DOHH2 (cell line): ENCODE measurements at regions not wholly inside any gene's neighbourhood (a gene's known extent, or its start where the extent isn't known, plus 50 kb on each side); places are given as distances from the start of the nearest gene placed in this dataset.
"Not testable (repeated sequence)": the region's sequence is repeated elsewhere in the genome, so short reads cannot be mapped to it uniquely, and the experiment has no call there.

ENCODE experiments used
- H3F3A ChIP-seq: fragments of 200-600 bp; sonication (generic), shearing (Covaris generic); 2 replicates; pipeline ENCODE4 v1.6.0; 2016; ENCODE audit warnings: antibody characterized with exemption, mild to moderate bottlenecking; ENCODE audit not compliant: control insufficient read depth, insufficient read depth
- H3K27ac ChIP-seq: fragments of 200-600 bp; sonication (generic); 2 replicates; pipeline ENCODE4 v1.5.1; 2014; ENCODE audit warnings: low read depth, mild to moderate bottlenecking, low read length, moderate library complexity
- H3K27me3 ChIP-seq: fragments of 200-600 bp; sonication (generic); 2 replicates; pipeline ENCODE4 v1.6.1; 2014; ENCODE audit warnings: mild to moderate bottlenecking, low read length, mixed read lengths; ENCODE audit not compliant: control insufficient read depth
- H3K36me3 ChIP-seq: fragments of 200-600 bp; sonication (generic); 2 replicates; pipeline ENCODE4 v1.6.1; 2014; ENCODE audit warnings: mild to moderate bottlenecking, low read length, moderate library complexity, mixed read lengths; ENCODE audit not compliant: control insufficient read depth
- H3K4me1 ChIP-seq: fragments of 200-600 bp; sonication (generic); 2 replicates; pipeline ENCODE4 v1.6.1; 2014; ENCODE audit warnings: mild to moderate bottlenecking, low read length, mixed read lengths; ENCODE audit not compliant: control insufficient read depth
- H3K4me2 ChIP-seq: fragments of 200-600 bp; sonication (generic); 2 replicates; pipeline ENCODE4 v1.6.0; 2014; ENCODE audit warnings: mild to moderate bottlenecking, low read length, moderate library complexity
- H3K4me3 ChIP-seq: fragments of 200-600 bp; sonication (generic); 2 replicates; pipeline ENCODE4 v1.5.1; 2014; ENCODE audit warnings: mild to moderate bottlenecking, low read length, mixed read lengths
- H3K79me2 ChIP-seq: fragments of 200-600 bp; sonication (generic); 2 replicates; pipeline ENCODE4 v1.6.1; 2014; ENCODE audit warnings: mild to moderate bottlenecking, low read length, mixed read lengths; ENCODE audit not compliant: control insufficient read depth
- H3K9me2 ChIP-seq: fragments of 200-600 bp; sonication (generic); replicated peaks from 2 replicates; pipeline ENCODE4 v1.6.1; 2014; ENCODE audit warnings: mild to moderate bottlenecking, low read length, mixed read lengths; ENCODE audit not compliant: control insufficient read depth
- H3K9me3 ChIP-seq: fragments of 200-600 bp; sonication (generic); 2 replicates; pipeline ENCODE4 v1.6.1; 2014; ENCODE audit warnings: antibody characterized with exemption, low read length, mixed read lengths; ENCODE audit not compliant: control insufficient read depth, insufficient read depth
- H4K20me1 ChIP-seq: fragments of 200-600 bp; sonication (generic); 2 replicates; pipeline ENCODE4 v1.6.0; 2014; ENCODE audit warnings: low read depth, mild to moderate bottlenecking, antibody characterized with exemption, low read length, moderate library complexity; ENCODE audit not compliant: control insufficient read depth, insufficient read depth
- EZH2phosphoT487 ChIP-seq: fragments of 200-600 bp; sonication (generic); IDR thresholded peaks from 2 replicates; pipeline ENCODE4 v1.6.1; 2017; ENCODE audit warnings: borderline replicate concordance, mild to moderate bottlenecking, antibody characterized with exemption, low read length, moderate library complexity, mixed read lengths
- TF ChIP-seq, protein P1 (sequence below): fragments of 200-600 bp; sonication (generic); IDR thresholded peaks from one replicate; pipeline ENCODE4 v1.5.1; 2014; ENCODE audit warnings: antibody characterized with exemption, mild to moderate bottlenecking, low read depth, low read length; ENCODE audit not compliant: poor library complexity, severe bottlenecking

DNA sequence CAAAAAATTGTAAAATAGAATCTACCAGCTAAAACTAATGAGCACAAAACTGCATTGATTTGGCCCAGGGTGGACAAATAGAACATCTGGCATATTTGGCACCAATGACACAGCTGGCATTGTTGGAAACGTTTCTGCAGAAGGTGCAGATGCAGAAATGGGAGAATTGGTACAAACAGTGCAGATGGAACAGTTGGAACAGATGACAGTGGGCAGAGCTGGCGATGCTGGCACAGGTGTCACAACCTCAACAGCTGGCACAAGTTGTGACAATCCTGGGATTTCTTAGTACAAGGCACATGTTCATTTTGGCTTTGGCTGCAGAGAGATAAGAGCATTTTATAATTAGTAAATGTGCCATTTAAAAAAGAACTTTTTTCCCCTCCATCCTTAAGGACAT is 91.1 kb upstream of the ZBTB18 start:
- no peaks in the 10 kb centered on the region for H3K36me3 ChIP-seq
- no peaks in the 10 kb centered on the region for H3K4me1 ChIP-seq
- no peaks in the 10 kb centered on the region for H3K27me3 ChIP-seq
- no peaks in the 10 kb centered on the region for H3F3A ChIP-seq
- TF ChIP-seq EZH2phosphoT487, result no peak
- TF ChIP-seq, protein P1, sequence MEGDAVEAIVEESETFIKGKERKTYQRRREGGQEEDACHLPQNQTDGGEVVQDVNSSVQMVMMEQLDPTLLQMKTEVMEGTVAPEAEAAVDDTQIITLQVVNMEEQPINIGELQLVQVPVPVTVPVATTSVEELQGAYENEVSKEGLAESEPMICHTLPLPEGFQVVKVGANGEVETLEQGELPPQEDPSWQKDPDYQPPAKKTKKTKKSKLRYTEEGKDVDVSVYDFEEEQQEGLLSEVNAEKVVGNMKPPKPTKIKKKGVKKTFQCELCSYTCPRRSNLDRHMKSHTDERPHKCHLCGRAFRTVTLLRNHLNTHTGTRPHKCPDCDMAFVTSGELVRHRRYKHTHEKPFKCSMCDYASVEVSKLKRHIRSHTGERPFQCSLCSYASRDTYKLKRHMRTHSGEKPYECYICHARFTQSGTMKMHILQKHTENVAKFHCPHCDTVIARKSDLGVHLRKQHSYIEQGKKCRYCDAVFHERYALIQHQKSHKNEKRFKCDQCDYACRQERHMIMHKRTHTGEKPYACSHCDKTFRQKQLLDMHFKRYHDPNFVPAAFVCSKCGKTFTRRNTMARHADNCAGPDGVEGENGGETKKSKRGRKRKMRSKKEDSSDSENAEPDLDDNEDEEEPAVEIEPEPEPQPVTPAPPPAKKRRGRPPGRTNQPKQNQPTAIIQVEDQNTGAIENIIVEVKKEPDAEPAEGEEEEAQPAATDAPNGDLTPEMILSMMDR, result no peak
- H3K9me3 ChIP-seq, result no peaks in the 10 kb centered on the region
- H3K9me2 ChIP-seq, result no peaks in the 10 kb centered on the region
- no peak overlapping the region for H3K4me3 ChIP-seq
- H3K79me2 ChIP-seq, result no peaks in the 10 kb centered on the region
- no peaks in the 10 kb centered on the region for H4K20me1 ChIP-seq
- no peak overlapping the region for H3K4me2 ChIP-seq
- H3K27ac ChIP-seq, result no peak overlapping the region

DNA sequence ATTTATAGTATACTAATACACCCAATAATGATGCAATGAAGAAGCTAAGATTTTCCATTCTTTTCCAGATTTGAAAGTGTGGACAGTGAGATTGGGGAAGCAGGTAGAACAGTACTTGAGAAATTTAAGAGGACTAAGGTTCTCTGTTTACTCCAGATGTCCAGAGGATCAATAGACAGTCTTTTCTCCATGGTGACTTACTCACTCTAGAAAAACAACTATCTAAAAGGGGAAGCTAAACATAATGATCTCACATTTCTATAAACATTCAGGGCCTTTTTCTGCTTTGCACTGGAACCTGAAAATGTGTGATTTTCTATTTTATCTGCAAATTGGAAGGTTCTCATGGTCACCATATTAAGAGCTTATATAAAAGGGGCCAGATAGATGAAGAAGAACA is 93.9 kb upstream of the ZBTB18 start:
- Histone ChIP-seq H3K9me2 (no peaks in the 10 kb centered on the region), H3K36me3 (no peaks in the 10 kb centered on the region), H3K27ac (no peak overlapping the region), H3K9me3 (no peaks in the 10 kb centered on the region), H3K27me3 (no peaks in the 10 kb centered on the region), H3K79me2 (no peaks in the 10 kb centered on the region), H4K20me1 (no peaks in the 10 kb centered on the region), H3K4me2 (no peak overlapping the region), H3K4me1 (no peaks in the 10 kb centered on the region), H3K4me3 (no peak overlapping the region), H3F3A (no peaks in the 10 kb centered on the region)
- TF ChIP-seq EZH2phosphoT487, result no peak
- TF ChIP-seq, protein P1, result no peak

DNA sequence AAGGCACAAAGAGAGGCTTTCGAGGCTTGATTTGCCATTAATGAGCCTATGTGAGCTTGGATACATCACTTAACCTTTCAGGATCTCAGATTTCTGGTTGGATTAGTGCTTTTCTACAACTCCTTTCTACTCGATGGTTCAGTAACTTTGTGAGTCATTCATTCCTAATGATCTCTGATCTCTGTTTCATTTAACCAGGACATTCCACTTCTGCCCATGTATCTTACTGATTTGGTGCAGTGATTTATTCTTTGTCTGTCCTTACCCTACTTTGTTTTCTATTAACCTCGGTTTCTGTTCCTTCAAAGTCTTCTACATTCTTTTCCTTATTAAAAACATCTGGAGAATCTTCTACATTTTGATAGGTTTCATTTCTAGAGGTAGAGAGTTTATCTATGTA is 94.6 kb upstream of the ZBTB18 start:
- no peak overlapping the region for H3K4me3 ChIP-seq
- H3K36me3 ChIP-seq, result no peaks in the 10 kb centered on the region
- no peaks in the 10 kb centered on the region for H4K20me1 ChIP-seq
- no peaks in the 10 kb centered on the region for H3F3A ChIP-seq
- H3K27ac ChIP-seq, result no peak overlapping the region
- H3K4me2 ChIP-seq, result no peak overlapping the region
- no peaks in the 10 kb centered on the region for H3K4me1 ChIP-seq
- no peaks in the 10 kb centered on the region for H3K27me3 ChIP-seq
- H3K9me3 ChIP-seq, result no peaks in the 10 kb centered on the region
- no peaks in the 10 kb centered on the region for H3K9me2 ChIP-seq
- TF ChIP-seq, protein P1, result no peak
- no peak for TF ChIP-seq EZH2phosphoT487
- no peaks in the 10 kb centered on the region for H3K79me2 ChIP-seq

DNA sequence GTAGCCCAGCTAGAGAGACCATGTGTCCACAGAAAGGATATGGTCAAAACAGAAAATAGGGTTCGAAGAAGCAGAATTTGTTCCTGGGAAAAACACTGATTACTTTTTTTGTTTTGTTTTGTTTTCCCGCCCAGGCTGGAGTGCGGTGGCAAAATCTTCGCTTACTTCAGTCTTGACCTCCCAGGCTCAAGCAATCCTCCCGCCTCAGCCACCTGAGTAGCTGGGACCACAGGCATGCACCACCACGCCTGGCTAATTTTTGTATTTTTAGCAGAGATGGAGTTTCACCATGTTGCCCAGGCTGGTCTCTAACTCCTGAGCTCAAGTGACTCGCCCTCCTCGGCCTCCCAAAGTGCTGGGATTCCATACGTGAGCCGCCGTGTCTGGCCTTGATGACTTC is 99.9 kb upstream of the ZBTB18 start:
- not testable (repeated sequence) for H3K4me2 ChIP-seq, H3K79me2 ChIP-seq, H3K4me3 ChIP-seq, H3K27me3 ChIP-seq, H3F3A ChIP-seq, H3K36me3 ChIP-seq, H3K4me1 ChIP-seq, H3K27ac ChIP-seq, H4K20me1 ChIP-seq, H3K9me3 ChIP-seq, H3K9me2 ChIP-seq
